Fibroblast of villous mesenchyme (primary cell): ENCODE measurements at regions not wholly inside any gene's neighbourhood (a gene's known extent, or its start where the extent isn't known, plus 50 kb on each side); places are given as distances from the start of the nearest gene placed in this dataset.

Source experiments
- DNase-seq: peaks from one replicate; pipeline ENCODE4 v3.0.0-alpha.2; 2010; ENCODE audit warnings: low read depth
- H3K4me3 ChIP-seq: 2 replicates; pipeline ENCODE4 v1.5.1; 2011; ENCODE audit warnings: low read depth, mild to moderate bottlenecking, low read length
- CTCF ChIP-seq: IDR thresholded peaks from 2 replicates; pipeline ENCODE4 v1.5.1; 2012; ENCODE audit warnings: low read depth, mild to moderate bottlenecking, low read length; ENCODE audit not compliant: insufficient read depth

- no peak overlapping the region for H3K4me3 ChIP-seq
- TF ChIP-seq CTCF, result no peak
- DNase-seq, result no peak
Measured at GRCh38 chr17:15157051-15157450, 108.1 kb downstream of the PMP22 start.

GRCh38 chr17:15154618-15155017 lies 110.5 kb downstream of the PMP22 start:
- TF ChIP-seq CTCF, result no peak
- peak; percentile 6 for DNase-seq
- no peak overlapping the region for H3K4me3 ChIP-seq

DNA sequence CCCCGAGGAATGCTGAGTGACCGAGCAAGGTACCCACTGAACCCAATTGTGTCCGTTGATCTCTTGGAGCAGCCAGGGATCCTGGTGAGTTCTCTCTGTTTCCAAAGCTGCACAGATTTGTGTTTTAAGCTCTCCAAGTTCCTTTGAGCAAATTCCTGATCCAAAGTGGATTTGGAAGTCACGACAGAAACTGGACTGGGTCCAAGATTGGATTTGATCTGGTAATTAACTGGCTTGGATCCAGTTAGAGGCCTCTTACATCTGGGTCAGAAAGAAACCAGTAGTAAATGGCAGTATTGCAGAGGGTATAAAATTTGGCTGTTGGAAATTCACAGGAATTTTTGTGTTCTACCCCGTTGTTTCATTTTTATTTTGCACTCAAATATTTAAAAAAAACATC lies 119.5 kb downstream of the PMP22 start:
- H3K4me3 ChIP-seq, result no peak overlapping the region
- TF ChIP-seq CTCF, result no peak
- no peak for DNase-seq

DNA sequence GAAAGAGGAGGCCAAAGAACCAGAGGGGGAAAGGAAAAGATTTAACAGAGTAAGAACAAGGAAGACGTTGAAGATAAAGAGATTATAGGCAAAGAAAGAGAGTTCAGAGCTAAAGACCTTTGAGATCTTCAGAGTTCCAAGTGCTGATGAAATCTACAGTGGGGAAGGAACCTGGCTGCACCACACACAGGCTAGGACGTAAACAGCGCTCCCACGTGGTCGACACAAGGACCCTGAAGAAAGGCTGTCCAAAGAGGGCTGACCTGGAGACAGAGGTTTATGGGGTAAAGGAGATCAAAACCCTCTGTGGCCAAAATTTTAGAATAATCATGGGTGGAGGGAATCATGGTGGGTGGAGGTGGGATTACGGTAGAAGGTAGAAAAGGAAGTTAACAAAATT lies 121.6 kb downstream of the PMP22 start:
- no peak overlapping the region for H3K4me3 ChIP-seq
- TF ChIP-seq CTCF, result no peak
- no peak for DNase-seq

DNA sequence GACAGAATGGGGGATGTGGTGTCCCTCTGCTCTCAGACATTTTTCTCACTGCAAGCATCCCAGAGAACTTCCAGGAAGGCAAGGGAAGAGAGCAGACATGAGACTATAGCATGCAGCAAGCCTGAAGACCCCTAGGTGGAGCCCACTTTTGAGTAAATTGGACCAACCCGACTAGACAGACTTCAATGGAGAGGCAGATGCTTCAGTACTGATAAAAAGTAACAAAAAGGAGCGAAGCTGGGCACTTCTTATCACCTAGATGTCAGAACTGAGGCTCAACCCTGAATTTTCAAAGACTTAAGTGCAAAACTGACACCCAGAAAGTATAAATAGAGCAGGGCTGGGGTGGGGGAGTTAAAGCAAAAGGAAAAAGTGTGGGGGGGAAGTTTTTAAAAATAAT lies 130.8 kb downstream of the PMP22 start:
- no peak for TF ChIP-seq CTCF
- no peak for DNase-seq
- no peak overlapping the region for H3K4me3 ChIP-seq

DNA sequence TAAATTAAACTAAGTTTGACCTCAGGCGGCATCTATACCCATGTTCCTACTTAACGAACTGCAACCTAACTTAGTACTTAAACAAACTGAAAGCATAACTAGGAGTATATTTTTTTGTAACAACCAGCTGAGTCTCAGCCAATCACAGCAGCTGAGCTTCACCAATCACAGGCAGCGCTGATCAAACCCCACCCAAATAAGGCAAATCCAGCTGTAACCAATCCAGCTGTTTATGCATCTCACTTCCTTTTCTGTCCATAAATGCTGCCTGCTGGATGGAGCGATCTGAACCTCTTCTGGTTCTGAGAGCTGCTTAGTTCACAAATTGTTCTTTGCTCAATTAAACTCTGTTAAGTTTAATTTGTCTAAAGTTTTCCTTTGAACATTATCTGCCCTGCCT lies 131.3 kb downstream of the PMP22 start:
- no peak for TF ChIP-seq CTCF
- DNase-seq, result no peak
- H3K4me3 ChIP-seq, result no peak overlapping the region

- no peak for DNase-seq
- TF ChIP-seq CTCF, result no peak
- H3K4me3 ChIP-seq, result no peak overlapping the region
Measured at GRCh38 chr17:15133143-15133542, 132.0 kb downstream of the PMP22 start.
